AML-193 (cell line): ENCODE measurements at regions not wholly inside any gene's neighbourhood (a gene's known extent, or its start where the extent isn't known, plus 50 kb on each side); places are given as distances from the start of the nearest gene placed in this dataset.

Experiments
- DNase-seq, 2 experiments: peaks; one replicate each; lab custom pipeline; 2025; lab: John Stamatoyannopoulos, UW

DNA sequence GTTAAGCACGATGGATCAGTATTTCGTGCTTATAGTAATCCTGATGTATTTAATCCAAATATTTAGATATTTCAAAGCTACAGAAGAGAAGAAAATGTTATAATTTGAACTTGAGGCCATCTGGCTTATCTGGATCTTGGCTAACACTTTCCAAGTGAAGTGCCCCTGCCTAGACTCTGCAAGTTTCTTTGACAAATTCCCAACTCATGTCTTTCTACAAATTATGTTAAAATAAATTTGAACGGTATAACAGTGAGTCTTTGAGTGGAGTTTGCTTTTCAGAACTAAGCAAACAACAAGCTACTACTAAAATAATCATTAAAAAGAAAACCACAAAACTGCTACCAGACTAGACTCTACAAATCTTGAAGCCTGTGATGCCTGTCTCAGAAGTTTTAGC, 374.4 kb upstream of the PRICKLE1 start:
- no peak for DNase-seq

DNA sequence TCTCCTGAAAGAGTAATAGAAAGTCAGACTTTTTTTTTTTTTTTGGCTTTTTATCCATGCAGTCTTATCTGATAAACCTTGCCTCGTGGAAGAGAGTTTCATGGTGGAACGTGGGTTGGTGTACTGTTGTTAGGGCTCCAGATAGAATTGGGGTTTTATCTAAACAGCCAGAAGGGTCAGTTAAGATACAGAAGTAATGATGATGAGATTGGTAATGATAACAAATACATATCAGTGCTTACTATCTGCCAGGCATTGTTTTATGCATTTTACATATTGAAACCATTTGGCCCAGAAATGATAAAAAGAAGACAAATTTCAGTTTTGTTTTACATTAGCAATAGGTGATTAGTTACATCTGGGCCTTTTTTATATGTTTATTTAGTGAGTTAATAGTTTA, 372.8 kb upstream of the PRICKLE1 start:
- DNase-seq: no peak

DNA sequence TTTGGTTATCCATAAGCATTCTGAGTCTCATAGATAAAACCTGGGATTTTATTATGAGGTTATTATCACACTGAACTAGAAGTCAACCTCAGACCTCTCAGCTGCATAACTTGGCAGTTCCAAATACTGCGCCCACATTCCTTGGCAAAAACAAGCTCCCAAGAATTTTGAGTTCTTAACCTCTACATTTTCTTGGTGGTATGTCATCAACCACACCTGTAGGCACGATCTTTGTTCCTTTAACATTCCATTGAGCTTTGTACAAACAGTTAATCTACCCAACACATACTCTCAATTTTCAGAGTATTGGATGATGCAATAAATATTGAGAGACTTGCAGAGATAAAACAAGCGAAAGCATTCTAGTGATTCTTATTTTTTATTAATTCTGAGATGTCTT, 371.8 kb upstream of the PRICKLE1 start:
- DNase-seq: no peak

DNA sequence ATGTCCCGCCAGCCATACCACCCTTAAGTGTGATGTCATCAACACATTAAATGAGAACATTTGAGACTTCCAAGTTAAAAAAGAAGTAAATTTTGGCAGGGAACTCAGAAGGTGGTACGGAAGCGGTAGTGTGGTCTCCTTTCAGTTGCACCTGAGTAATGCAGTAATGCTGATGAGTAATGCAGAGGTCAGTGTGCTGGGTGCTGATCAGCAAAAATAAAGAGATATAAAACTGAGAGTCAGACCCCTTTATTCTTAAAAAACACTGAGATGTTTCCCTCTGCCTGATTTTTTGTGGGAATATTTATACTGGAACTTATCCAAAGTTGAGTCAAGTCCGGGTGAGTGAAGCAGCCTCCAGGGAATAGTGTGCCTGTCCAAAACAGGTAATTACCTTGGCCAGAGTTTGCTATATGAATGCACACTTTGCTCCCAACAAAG, 370.6 kb upstream of the PRICKLE1 start:
- no peak for DNase-seq

DNA sequence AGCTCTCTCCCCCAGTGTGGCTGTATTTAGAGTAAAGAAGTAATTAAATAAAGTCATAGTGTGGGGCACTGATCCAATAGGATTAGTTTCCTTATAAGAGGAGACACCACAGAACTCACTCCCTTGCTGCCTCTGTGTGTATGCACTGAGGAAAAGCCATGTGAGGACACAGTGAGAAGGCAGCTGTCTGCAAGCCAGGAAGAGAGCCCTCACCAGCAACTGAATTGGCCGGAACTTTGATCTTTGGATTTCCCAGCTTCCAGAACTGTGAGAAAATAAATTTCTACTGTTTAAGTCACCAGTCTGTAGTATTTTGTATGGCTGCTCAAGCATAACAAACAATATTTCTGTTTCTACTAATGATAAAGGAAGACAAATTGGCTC, 368.7 kb upstream of the PRICKLE1 start:
- DNase-seq: no peak

DNA sequence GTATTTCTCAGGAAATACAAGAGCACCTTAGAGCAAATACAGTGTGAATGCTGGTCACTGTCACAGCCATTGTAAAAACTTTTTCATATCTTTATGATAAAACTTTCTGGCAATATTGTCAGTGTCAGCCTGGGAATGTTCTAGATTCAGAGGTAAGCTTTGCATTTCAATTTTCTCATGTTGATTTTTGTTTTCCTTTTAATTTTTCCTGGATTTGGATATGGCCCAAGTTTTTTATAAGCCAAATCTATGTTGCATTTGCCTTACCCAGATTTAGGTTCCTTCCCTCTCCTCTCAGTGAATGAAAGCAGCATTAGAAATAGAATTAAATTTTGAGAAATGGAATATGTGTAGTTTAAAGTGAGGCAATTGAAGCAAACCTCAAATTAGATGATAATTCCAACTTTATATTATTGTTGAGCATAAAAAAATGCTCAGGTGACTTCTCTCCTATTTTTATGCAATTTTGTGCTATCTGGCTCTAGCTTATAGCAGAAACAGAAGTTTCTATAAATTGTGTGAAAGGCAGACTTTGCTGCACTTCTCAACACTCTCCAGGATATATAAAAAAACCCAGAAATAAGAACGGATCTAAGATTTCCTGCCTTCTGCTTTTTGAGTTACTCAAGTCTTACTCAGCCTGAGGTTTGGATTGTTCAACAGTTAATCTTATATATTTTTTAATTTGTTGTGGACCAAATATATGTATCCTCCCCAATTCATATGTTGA, 368.2 kb upstream of the PRICKLE1 start:
- no peak for DNase-seq

DNA sequence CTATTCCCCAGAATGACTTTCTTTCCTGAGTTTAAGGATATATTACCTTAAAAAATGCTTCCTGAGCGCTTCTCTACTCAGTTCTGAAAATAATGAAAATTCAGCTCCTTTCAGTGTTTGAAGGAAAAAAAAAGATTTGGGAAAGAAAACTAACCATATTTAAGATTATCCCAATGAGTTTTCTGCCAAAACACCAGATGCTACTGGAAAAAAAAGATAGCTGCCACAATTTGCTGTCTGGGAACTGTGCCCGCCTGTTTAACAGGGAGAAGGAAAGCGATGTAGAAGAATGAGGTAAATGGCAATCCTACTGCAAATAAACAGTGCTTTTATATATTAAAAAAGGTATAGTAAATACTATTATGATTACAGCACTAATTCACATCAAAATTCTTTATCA, 367.6 kb upstream of the PRICKLE1 start:
- no peak for DNase-seq

DNA sequence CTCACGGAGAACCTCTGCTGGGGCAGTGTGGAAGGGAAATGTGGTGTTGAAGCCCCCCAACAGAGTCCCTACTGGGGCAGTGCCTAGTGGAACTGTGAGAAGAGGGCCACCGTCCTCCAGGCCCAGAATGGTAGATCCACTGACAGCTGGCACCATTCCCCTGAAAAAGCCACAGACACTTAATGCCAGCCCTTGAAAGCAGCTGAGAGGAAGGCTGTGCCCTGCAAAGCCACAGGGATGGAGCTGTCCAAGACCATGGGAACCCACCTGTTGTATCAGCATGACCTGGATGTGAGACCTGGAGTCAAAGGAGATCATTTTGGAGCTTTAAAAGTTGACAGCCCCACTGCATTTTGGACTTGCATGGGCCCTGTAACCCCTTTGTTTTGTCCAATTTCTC, 363.5 kb upstream of the PRICKLE1 start:
- DNase-seq: no peak

DNA sequence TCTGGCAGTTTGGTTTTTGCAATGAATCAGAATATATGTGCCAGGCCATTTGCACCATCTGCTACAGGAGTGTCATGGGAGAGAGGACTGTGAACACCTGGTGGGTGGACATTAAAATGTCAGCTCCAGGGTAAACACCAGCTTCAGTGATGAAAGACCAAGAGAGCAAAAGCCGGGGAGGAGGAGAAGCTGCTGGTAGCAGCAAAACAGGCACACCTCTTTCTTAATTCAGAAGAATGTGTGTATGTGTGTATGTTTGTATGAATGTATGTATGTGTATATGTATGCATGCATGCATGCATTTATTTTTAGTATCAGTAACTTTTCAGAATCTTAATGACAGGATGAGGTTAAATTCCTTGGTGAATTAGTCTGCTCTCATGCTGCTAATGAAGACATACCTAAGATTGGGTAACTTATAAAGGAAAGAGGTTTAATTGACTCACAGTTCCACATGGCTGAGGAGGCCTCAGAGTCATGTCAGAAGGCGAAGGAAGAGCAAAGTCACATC, 357.4 kb upstream of the PRICKLE1 start:
- no peak for DNase-seq

DNA sequence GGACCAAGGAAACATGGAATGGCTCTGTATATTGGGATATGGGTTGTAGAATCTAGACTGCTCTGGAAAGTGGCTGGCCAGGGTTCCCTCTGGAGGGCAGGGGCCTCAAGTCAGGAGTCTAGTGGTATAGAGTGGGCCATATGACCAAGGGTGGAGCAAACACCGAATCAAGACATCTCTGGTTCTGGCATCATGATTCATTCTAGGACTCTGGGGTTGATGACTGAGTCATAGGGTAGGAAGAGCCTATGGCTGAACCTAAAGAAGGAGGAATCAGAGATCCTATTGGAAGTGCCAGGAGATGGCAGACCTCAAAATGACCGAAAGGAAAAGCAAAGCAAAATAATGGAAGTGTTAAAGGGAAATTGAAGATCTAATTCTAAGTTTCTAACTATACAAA, 356.4 kb upstream of the PRICKLE1 start:
- DNase-seq: no peak

DNA sequence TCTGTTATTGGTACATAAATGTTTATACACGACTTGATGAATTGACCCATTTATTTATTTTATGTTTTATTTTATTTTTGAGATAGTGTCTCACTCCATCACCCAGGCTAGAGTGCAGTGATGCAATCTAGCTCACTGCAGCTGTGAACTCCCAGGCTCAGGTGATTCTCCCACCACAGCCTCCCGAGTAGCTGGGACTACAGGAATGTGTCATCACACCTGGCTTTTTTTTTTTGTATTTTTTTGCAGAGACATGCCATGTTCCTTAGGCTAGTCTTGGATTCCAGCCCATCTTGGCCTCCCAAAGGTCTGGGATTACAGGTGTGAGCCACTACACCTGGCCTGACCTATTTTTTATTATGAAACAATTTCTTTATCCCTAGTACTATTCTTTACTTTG, 355.0 kb upstream of the PRICKLE1 start:
- no peak for DNase-seq

DNA sequence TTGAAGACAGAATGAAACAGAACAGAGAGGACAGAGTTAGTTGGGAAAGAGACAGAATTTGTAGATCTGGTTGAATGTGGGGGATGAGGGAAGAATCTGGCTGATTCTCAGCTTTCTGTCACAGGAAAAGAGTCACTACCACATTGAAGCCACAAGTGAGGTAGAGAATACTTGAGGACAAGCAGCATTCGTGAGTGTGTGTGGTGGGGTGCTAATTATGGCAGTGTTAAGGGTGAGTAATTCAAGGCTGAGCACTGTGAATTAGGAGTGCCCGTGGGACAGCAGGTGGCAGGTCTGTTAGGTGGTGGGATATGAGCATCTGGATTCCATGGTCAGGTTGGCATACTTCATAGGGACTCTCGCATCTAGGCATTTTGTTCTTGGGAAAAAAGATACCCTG, 347.4 kb upstream of the PRICKLE1 start:
- no peak for DNase-seq

DNA sequence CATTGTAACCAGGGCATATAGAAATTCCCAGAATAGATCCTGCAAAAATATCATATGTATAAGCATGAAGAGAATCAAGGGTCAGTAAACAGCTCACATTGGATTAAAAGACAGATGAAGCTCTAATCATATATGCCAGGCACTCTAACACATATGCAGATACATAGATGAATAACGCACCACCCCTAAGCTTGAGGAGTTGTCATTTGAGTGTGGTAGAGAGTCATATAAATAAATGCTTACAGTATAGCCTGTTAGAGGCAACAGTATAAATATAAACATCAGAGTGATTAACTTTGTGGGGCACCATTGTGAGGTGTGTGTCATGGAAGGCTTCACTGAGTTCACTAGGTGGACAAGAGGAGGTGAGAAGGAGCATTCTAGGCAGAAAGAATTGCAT, 346.7 kb upstream of the PRICKLE1 start:
- DNase-seq: no peak

DNA sequence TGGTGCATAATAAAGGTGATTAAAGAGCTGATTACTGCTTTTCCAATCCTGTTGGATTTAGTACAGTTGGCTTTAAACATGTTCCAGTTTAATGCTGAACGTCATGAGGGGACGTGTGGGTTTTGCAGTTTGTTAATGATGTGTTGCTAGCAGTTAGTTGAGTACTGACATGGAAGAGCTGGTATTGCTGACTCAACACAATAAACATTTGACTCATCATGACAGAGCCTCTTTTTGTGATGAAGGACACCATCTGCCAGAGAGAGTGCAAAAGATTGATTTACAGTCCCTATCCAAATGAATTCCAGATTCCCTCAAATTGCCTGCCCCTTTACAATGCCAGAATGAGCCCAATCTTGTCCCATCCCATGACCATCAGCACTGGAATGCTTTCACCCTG, 346.2 kb upstream of the PRICKLE1 start:
- DNase-seq: no peak

DNA sequence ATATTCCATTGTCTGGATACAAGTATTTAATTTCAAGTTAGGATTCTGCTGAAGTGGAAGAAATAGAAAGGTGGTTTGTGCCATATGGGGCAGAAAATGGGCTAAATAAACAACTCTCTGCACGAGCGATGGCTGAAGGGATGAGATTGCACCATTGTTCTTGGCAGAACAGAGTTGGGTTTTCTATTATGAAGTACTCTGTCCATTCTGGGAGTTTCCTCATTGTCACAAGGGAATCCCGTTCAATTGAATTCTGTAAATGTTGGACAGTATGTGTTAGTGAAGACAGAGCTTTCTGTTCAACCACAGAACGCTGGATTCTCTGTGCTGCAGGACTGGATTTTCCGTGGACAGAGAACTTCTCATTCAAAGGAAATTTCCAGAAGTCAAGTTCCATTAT, 345.5 kb upstream of the PRICKLE1 start:
- DNase-seq: no peak

DNA sequence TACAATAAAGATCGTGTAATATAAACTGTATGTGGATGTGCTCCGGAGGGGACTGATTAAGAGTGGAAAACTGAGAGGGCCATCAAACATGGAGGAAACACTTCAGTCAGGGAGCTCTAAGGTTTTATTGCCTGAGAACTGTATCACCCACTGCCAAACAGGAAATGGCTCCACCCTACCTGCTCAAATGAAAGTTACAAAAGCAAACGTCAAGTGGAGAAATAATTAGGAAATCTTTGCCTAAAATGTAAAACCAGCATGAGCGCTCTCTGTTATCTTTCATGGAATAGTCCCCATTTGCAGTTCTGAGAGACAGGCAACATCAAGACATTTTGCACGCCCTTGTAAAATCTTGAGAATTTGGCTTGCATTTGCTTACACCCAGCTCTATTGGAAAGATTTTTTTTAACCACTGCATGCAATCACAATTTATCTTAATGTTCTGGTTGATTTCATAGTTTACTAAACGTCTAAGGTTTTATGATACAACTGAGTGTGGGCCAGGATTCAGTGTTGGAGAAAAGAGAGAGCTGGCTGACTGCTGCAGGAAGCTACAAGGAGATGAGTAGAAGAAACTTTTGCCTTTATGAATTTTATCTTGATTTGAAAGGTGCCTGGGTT, 344.0 kb upstream of the PRICKLE1 start:
- DNase-seq: no peak

DNA sequence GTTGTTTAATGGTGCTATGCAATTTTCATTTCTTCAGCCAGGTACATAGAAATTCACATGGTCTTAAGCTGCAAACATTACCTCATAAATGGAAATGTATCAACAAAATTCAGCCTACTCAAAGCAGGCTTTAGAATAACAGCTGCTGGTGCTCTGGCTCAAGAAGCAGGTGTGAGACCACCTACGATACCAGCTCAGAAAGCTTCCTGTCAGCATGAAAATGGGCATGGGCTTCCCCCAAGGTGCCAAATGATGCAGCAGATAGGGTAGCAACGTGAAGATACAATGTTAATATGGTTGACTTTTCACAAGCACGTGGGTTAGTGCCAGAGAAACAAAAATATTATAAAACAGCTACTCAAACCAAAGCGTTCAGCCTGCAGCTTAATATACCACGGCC, 343.4 kb upstream of the PRICKLE1 start:
- no peak for DNase-seq

DNA sequence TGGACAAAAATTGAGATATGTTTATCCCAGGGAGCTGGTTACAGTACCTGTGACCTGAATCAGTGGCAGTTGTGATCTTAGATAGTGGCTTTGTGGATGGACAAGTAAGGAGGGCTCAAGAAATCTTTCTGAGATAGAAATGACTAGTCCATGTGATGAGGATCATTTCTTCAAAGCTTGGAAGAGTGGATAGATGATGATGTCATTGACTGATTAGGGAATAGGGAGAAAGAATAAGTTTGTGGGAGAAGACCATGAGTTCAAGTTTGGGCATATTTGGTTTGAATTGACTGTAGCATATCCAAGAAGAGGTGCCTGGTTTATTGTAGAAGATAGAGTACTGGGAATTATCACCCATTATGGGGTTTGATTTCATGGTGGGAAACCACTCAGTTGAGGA, 336.7 kb upstream of the PRICKLE1 start:
- DNase-seq: no peak

DNA sequence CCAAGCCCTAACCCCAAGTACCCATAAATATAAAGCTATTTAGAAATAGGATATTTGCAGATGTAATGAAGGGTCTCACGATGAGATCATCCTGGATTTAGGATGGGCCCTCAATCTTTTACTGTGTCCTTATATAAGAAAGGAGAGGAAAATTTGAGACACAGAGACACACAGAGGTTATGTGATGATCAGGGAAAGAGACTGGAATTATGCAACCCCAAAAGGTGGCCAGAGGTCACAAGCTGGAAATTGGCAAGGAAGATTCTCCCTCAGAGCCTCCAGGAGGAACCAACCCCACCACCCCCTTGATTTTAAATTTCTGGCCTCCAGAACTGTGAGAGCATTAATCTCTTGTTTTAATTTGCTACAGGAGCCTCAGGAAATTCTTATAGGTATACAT, 334.9 kb upstream of the PRICKLE1 start:
- DNase-seq: no peak

DNA sequence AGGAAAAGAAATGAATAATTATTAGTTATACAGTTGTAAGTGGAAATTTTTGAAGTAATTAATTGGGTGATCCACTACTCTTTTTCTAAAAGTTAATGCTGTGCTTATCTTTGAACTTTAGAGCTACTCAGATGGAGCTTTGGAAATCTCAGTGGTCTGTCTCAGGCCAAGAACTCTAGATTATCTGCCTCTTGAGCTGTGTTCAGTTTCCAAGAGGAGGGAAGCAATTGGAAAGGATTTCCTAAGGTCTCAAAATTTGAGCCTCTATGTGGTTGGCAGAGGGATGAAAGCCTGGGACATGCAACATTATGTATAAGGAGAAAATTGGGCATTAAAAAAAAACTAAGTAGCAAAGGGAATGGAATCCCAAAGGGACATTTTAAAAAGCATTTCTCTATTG, 334.0 kb upstream of the PRICKLE1 start:
- DNase-seq: no peak

DNA sequence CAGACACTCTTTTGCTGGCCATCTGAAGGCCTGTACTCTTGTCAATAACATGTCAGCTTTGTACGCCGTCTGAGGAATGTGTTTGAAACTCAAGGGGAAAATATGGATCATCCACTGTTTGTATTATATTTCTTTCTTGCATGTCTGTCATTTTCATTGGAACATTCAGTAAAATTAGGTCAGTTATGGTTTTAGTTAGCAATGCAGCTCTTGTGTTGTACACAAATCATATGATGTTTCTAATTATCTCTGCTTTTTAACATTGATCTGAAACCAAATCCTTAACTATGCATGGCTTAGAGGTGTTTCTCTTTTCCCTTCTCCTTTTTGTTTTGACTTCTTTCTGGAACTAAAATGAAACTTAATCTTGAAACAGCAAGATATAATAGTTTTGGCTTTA, 333.6 kb upstream of the PRICKLE1 start:
- DNase-seq: no peak

DNA sequence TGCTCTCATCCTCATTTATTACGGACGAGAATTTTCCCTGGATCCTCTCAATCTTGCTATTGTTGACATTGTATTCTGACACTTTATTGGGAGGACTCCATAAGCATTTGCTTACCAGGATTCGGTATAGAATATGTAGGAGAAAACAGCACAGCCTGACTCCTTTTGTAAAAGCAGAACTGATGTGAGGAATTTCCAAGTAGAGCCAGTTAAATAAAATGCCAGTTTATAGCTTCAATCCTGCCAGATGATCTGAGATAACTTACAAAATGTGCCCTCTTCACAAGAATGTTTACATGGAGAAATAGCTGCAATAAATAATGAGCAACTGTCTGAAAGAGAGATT, 332.9 kb upstream of the PRICKLE1 start:
- DNase-seq: no peak

DNA sequence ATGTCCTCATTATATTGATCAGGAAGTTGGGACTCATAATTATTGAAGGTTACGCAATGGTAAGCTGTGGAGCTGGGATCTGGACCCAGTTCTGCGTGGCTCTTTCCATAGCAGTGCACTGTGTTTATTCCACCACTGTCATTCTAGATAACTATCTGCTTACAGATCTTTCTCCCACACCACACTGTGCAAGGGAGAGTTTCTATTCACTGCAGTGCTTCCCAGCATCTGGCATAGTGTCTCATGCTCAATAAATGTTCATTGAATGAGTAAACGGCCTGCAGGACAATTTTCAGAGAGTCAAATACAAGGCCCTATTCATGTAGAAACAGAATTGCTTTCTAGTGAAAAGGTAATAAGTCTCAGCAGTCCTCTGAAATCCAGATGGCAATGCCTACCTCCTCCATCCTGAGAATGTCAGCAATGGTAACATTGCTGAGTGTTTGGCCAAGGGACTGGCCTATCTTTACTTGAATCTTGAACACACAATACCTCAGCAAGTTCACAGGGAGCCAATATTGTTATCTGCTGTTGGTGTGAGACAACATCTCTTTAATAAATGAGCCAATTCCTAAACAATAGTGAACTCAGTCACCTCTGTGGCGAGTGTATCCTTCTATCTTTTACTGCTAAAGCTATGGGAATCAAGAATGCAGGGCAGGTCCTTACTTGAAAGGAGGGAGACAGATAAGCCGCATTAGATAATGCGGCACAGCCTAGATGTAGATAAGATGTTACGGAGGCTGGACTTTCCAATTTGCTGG, 332.4 kb upstream of the PRICKLE1 start:
- no peak for DNase-seq
